Panc1 (cell line): ENCODE measurements at regions not wholly inside any gene's neighbourhood (a gene's known extent, or its start where the extent isn't known, plus 50 kb on each side); places are given as distances from the start of the nearest gene placed in this dataset.
A peak's percentile ranks its signal among the peaks of the same experiment; 100 is the strongest.

Source experiments
- TF ChIP-seq, protein P1 (sequence below): fragments of 450-650 bp; IDR thresholded peaks from 2 replicates; pipeline ENCODE4 v1.5.1; 2017; ENCODE audit warnings: mild to moderate bottlenecking
- TF ChIP-seq, protein P2 (sequence below), 2 experiments: IDR thresholded peaks; 2 replicates each; pipeline ENCODE4 v1.6.1; 2011 to 2012; ENCODE audit warnings: low read depth in 2 of 2, control low read depth in 1 of 2, low read length in 1 of 2, mild to moderate bottlenecking in 1 of 2, moderate library complexity in 1 of 2; ENCODE audit not compliant: insufficient read depth in 1 of 2

DNA sequence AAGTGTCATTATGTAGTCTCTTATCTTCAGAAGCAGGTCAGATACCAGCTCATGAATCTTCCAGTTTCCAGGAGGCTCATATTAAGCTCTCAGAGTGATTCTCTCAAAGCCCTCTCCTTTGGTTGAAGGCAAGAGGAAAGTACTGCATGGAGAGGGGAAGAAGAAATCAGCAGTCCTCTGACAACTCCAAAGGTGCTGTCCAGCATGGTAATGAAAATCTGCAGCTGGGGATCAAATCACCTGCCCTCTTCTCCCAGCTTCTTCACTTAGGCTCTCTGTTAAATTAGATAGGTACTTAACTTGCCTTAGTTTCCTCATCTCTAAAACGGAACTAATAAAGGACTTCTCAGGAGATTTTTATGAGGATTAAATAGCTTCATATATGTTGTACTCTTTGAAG, 738.8 kb upstream of the GOLIM4 start:
- TF ChIP-seq, protein P1, sequence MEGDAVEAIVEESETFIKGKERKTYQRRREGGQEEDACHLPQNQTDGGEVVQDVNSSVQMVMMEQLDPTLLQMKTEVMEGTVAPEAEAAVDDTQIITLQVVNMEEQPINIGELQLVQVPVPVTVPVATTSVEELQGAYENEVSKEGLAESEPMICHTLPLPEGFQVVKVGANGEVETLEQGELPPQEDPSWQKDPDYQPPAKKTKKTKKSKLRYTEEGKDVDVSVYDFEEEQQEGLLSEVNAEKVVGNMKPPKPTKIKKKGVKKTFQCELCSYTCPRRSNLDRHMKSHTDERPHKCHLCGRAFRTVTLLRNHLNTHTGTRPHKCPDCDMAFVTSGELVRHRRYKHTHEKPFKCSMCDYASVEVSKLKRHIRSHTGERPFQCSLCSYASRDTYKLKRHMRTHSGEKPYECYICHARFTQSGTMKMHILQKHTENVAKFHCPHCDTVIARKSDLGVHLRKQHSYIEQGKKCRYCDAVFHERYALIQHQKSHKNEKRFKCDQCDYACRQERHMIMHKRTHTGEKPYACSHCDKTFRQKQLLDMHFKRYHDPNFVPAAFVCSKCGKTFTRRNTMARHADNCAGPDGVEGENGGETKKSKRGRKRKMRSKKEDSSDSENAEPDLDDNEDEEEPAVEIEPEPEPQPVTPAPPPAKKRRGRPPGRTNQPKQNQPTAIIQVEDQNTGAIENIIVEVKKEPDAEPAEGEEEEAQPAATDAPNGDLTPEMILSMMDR, result no peak
- TF ChIP-seq, protein P2, sequence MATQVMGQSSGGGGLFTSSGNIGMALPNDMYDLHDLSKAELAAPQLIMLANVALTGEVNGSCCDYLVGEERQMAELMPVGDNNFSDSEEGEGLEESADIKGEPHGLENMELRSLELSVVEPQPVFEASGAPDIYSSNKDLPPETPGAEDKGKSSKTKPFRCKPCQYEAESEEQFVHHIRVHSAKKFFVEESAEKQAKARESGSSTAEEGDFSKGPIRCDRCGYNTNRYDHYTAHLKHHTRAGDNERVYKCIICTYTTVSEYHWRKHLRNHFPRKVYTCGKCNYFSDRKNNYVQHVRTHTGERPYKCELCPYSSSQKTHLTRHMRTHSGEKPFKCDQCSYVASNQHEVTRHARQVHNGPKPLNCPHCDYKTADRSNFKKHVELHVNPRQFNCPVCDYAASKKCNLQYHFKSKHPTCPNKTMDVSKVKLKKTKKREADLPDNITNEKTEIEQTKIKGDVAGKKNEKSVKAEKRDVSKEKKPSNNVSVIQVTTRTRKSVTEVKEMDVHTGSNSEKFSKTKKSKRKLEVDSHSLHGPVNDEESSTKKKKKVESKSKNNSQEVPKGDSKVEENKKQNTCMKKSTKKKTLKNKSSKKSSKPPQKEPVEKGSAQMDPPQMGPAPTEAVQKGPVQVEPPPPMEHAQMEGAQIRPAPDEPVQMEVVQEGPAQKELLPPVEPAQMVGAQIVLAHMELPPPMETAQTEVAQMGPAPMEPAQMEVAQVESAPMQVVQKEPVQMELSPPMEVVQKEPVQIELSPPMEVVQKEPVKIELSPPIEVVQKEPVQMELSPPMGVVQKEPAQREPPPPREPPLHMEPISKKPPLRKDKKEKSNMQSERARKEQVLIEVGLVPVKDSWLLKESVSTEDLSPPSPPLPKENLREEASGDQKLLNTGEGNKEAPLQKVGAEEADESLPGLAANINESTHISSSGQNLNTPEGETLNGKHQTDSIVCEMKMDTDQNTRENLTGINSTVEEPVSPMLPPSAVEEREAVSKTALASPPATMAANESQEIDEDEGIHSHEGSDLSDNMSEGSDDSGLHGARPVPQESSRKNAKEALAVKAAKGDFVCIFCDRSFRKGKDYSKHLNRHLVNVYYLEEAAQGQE (IDR thresholded peaks at IDR 0.05; ENCODE audit: insufficient read depth in 1 of 2, low read depth in 2 of 2, low read length in 1 of 2), result peak in 1 of 2 experiments; percentile 34; a peak in 1 of 4 replicates
